Uterus (tissue), 2 donors: ENCODE measurements at regions not wholly inside any gene's neighbourhood (a gene's known extent, or its start where the extent isn't known, plus 50 kb on each side); places are given as distances from the start of the nearest gene placed in this dataset.

Source experiments
- CTCF ChIP-seq, 4 experiments: fragments of 200-600 bp in 2 of 4; fragments of 450-650 bp in 2 of 4; sonication (generic) in 2 of 4; IDR thresholded peaks; one replicate each; pipeline ENCODE4 v1.5.1; 2016 to 2019; ENCODE audit warnings: antibody characterized with exemption in 4 of 4, mild to moderate bottlenecking in 2 of 4, moderate library complexity in 1 of 4
- POLR2A ChIP-seq, 2 donors: fragments of 450-650 bp; IDR thresholded peaks; one replicate each; pipeline ENCODE4 v1.6.1; 2016; ENCODE audit warnings: antibody characterized with exemption in 2 of 2, mild to moderate bottlenecking in 1 of 2, moderate library complexity in 1 of 2

DNA sequence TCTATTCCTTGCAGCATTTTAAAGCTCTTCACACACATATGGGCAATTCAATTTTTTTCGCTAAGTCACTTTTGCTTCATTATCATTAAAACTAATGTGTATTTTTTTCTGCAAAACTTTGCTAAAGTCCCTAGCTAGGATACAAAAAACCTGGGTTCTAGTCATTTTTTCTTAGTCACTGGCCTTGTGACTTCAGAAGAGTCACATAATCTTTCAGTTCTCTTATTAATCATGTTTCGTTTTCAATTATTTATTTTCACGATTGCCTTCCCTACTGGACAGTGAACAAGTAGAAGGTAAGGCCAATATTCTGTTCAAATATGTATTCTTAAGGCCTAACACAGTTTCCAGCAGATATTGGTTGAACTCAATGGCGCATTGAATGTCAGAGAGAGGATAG is 60.9 kb upstream of the CYRIA start:
- TF ChIP-seq CTCF (IDR thresholded peaks at IDR 0.05) (no peak), POLR2A (IDR thresholded peaks at IDR 0.05) (no peak)
